ENCODE measurements at regions not wholly inside any gene's neighbourhood (a gene's known extent, or its start where the extent isn't known, plus 50 kb on each side); places are given as distances from the start of the nearest gene placed in this dataset.

DNA sequence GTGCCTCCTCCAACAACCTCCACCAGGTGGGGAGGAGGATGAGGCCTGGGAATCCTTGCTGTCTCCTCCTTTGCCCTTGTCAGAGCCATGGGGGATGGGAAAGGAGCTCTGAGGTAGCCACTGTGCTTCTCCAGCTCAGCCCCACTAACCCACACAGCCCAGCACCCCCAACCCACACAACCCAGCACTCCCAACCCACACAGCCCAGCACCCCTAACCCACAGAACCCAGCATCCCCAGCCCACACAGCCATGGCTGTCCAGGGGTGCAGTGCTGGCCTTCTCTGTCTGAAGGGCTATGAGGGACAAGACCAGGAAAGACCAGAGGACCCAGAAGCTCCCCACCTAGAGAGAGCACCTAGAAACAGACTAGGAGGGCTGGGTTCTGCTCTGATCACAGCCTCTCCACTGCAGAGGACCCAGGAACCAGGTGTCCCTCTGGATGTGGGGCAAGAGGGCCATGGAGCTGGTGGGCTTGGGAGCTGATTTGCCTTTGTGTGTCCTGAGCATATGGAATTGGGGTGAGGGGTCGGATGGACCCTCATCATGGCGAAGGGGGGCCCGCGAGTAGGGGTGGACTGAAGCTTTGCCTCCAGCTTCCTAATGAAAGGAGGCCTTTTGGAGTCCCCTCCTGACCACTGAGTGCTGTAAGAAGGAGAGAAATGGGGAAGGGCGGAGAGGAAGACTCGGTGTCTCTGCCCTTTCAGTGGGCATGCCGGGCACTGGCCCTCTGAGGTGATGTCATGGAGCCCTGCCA, 117.6 kb upstream of the THY1 start:
- TF ChIP-seq CTCF (conservative IDR thresholded peaks at IDR 0.05 in 1 of 2, IDR thresholded peaks at IDR 0.05 in 1 of 2; ENCODE audit: low read depth in 1 of 2, low read length in 2 of 2), result no peak
- no peak for TF ChIP-seq EZH2 (IDR thresholded peaks at IDR 0.05; ENCODE audit: low read length, missing control alignments)

All from fibroblast of lung (primary cell).